D341Med (cell line): ENCODE measurements at regions not wholly inside any gene's neighbourhood (a gene's known extent, or its start where the extent isn't known, plus 50 kb on each side); places are given as distances from the start of the nearest gene placed in this dataset.

Experiments
- DNase-seq: peaks from one replicate; pipeline ENCODE4 v3.0.0; 2012; ENCODE audit warnings: low spot score

DNA sequence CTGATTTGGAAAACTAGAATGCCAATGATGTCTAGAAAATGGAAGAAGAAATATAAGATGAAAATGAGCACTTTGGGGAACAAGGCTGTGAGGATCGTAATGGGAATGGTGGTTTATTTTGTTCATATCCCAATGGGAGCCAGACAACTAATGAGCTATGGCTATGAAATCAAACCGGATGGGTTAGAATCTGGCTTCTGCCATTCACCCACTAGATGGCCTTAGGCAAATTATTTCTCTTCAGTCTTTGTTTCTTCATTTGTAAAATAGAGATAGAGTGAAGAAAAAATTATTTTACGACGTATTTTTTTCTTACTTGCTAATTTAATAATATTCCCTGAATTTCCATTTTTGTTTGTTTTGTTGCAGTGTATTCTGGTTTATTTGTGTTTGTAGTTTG lies 572.1 kb upstream of the IGFBP3 start:
- no peak for DNase-seq

GRCh38 chr7:46492466-46492865 lies 571.4 kb upstream of the IGFBP3 start:
- DNase-seq = no peak

- no peak for DNase-seq
Measured at GRCh38 chr7:46490406-46490805, 569.3 kb upstream of the IGFBP3 start.

DNA sequence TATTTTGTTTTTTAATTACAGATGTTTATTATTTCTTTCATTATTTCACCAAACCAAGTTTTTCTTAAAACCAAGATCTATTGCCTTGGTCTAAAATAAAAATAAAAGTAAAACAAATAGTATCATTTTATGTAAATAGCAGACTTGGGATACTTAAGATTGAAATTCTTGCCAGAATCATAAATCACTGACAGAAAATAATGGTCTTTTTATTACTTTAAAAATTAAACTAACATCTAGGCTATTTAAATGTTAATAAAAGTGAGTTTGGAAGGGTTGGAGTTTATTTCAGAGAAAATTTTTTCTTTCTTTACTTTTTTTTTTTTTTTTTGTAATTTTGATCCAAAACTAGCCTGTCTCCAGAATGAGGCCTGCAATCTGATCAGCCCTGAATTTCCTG lies 568.0 kb upstream of the IGFBP3 start:
- DNase-seq = no peak

DNA sequence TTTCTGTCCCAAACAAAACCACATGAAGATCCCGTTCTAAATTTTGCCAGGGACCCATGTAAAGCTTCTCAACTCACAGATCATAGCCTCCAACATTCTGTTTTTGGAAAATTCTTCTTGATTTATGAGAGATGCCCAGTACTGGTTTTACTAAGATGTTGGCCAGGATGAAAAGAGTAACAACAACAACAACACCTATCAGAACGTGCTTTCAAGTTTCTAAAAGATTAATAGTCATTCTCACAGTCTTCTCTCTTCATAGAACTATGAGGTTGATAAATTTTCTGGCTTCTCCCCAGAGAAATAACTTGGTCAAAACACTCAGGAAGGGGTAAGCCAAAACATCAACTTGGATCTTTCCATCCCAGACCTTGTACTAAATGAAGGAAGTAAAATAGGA lies 567.5 kb upstream of the IGFBP3 start:
- DNase-seq = no peak

DNA sequence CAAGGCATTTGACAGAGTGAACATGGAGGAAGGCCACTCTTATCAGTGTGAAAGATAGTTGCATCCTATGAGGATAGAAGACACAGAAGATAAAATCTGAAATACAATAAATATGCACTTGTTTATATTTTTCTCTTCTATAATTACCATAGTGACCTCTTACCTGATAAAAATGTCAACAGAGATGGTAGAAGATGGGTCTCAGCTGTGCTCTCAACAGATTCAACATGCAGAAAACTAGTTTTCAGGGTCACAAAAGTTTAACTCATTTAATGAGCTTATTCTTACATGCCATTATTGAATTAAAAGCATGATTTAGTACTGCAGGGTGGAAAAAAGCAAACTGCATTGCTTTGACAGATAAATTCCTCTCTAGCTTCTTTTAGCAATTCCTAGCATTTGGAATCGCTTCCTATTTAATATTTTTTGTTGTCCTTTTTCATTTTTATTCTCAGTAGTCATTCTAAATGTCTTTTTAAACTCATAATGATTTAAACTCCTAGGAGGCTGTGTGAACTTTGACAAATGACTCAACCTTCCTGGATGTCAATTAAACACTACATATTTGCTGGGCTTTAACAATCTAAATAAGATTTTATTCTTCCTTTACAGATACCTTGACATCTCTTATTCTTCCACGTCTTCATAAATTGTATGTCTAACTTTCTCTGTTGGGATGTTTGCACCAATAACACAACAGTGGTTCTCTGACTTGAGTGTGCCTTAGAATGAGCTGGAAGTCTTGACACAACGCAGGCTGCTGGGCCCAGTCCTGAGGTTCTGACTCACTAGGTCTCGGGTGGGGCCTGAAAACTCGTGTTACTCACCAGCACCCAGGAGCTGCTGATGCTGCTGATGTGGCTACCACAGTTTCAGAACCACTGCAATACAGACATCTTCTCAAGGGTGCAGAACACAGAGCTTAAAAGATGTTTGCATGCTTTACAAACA lies 565.5 kb upstream of the IGFBP3 start:
- no peak for DNase-seq

DNA sequence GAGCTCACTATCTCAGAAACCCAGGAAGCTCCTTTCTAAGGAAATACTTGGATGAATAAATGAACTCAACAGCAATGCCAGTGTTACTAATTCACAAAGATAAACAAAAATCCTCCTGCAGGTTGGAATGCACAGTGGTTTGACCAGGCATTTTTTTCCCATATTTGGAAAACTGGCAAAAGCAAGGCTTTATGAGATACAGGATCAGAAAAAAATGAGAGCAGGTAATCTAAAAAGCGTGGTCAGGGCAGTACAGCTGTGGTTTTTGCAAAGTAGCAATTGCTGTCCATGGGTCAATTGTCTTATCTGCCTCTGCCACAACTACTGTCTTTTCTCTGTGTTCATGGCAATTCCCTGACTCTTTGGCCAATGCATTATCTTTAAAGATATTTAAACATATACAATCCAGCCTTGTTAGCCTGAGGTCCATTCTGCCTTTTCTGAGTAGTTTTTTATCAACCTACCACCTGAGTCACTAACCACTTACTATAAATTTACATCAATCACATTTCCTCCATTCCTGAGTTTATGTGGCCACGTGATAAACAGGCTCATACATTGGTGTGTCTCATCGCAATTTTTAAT lies 564.5 kb upstream of the IGFBP3 start:
- no peak for DNase-seq

- no peak for DNase-seq
Measured at GRCh38 chr7:46484906-46485305, 563.8 kb upstream of the IGFBP3 start.

DNA sequence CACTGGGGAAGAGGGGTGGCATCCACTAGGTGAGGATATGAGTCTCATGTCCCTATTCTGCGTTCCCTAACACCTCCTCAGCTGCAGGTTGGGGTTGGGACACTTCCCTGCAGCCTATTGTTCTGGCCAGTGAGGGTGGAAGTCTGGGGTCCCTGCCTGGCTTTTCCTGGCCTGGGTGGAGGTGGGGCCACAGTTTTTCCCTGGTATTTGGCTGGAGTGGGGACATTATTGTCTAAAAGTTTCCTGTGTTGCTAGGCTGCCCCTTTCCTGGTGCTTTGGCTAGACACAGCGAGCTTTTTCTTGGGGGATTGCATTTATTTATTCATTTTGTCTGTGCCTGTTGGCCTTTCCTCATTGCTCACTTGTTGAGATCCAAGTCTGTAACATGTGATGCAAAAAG lies 559.5 kb upstream of the IGFBP3 start:
- DNase-seq = no peak

DNA sequence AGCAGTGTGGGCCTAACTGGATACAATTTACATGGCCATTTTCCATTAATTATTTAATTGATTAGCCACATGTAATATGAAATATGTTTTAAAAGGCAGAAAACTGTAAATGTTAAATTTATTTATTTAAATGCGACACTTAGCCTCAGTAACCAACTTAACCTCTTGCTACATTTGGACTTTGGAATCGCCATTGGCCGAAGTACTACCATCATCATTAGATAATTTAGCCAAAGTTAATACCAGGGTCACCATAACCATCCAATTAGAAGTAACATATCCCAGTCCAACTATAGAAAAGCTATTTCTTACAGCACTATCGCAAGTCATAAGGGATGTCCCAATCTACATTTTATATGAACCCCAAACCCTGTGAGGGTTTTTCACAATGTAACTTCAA lies 558.6 kb upstream of the IGFBP3 start:
- no peak for DNase-seq

DNA sequence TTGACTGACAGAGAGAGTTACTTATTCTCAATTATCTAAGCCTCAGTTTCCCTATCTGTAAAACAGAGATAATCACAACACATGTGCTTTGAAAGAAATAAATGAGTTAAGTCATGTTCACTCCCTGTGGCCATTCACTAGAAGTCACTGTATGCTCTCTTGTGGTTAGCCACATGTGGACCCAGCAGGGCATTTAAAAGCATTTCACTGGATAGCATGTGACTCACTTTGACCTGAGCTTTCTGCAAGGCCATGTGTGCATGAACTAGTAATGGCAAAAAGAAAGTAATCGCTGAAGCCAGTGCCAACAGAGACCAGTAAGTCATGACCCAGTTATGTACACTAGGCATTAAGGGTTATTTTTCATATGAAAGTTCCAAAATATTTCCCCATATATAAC lies 557.0 kb upstream of the IGFBP3 start:
- DNase-seq = no peak

- DNase-seq = peak; percentile 28
Measured at GRCh38 chr7:46468753-46469356, 547.8 kb upstream of the IGFBP3 start.

GRCh38 chr7:46463170-46463569 lies 542.1 kb upstream of the IGFBP3 start:
- DNase-seq = no peak

- DNase-seq = no peak
Measured at GRCh38 chr7:46461334-46461777, 540.3 kb upstream of the IGFBP3 start.

DNA sequence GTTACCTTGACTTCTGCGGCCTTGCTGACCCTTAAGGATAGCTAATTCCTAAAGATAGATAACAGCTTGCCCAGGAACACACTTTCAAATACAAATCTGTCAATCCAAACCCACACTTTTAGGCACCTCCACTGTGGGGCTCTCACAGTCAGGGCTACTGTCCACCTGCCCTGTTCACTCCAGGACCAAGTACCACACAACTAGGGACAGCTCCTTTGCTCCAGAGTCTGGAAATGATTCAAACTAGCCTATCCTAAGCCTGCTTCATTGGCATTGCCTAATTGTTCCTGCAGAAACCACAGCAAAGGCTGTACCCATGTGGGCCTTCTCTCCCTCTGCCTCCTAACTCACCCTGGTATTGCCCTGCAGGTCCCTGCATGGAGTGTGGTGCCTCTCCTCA lies 538.9 kb upstream of the IGFBP3 start:
- DNase-seq = no peak

DNA sequence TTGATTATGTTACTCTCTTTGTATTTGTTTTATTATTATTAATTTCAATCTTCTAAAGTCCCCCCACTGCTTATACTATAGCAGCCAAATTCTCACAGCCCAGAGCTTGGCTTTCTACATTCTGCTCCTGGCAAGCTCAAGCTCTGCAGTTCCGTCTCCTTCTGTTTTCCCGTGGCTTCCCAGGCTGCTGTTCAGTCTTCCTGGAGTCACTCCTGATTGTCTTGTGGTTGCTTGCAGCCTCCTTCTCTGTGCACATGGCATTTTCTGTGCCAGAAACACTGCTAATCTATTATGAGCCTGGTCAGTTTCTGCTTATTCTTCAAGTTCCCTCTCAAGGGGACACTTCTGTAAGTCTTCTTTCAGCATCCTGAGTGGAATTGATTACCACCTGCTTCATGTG lies 533.7 kb upstream of the IGFBP3 start:
- DNase-seq = no peak

DNA sequence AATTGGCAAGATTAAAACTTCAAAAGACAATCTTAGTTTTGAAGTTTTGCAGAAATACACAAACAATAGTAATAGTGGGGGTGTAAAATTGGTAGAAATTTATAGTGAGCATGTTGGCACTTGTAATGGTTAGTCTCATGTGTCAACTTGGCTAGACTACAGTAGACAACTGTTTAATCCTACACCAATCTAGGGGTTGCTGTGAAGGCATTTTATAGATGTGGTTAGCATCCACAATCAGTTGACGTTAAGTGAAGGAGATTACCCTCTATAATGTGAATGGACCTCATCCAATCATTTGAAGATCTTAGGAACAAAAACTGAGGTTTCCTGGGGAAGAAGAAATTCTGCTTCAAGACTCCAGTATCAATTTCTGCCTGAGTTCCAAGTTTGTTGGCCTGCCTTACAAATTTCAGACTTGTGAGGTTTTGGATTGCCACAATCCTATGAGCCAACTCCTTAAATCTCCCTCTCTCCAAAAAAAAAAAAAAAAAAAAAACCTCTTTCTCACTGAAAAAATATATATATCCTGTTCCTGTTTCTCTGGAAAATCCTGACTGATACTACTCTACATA lies 531.6 kb upstream of the IGFBP3 start:
- no peak for DNase-seq

GRCh38 chr7:46451846-46452245 lies 530.8 kb upstream of the IGFBP3 start:
- DNase-seq = no peak

- DNase-seq = no peak
Measured at GRCh38 chr7:46450886-46451285, 529.8 kb upstream of the IGFBP3 start.

- DNase-seq = no peak
Measured at GRCh38 chr7:46450425-46450824, 529.4 kb upstream of the IGFBP3 start.

GRCh38 chr7:46449743-46450142 lies 528.7 kb upstream of the IGFBP3 start:
- no peak for DNase-seq

GRCh38 chr7:46448478-46448877 lies 527.4 kb upstream of the IGFBP3 start:
- DNase-seq = no peak

- no peak for DNase-seq
Measured at GRCh38 chr7:46446151-46446550, 525.1 kb upstream of the IGFBP3 start.
